H1 (cell line): ENCODE measurements at regions not wholly inside any gene's neighbourhood (a gene's known extent, or its start where the extent isn't known, plus 50 kb on each side); places are given as distances from the start of the nearest gene placed in this dataset.
A peak's percentile ranks its signal among the peaks of the same experiment; 100 is the strongest.

Experiments
- CTCF ChIA-PET: fragments of 300-600 bp; sonication (Branson Sonifier 250); formaldehyde crosslinking; loops from one replicate; lab custom pipeline; 2021; ENCODE audit not compliant: partially characterized antibody; lab: Charles Lee
- POLR2A ChIA-PET: fragments of 300-600 bp; sonication (Branson Sonifier 250); formaldehyde crosslinking; loops from one replicate; lab custom pipeline; 2021; ENCODE audit warnings: inconsistent platforms; ENCODE audit not compliant: partially characterized antibody; lab: Charles Lee
- DNase-seq, 2 experiments: peaks; one replicate each; pipeline versions ENCODE4 v3.0.0 to v3.0.0-alpha.2; 2010 to 2022; ENCODE audit warnings: low spot score in 2 of 2, low read depth in 1 of 2, mixed read lengths in 1 of 2
- FAIRE-seq: peaks from 2 replicates; lab custom pipeline; 2011; peaks lifted over from hg19 to GRCh38; lab: Jason Lieb, UNC
- H2AFZ ChIP-seq: 2 replicates; pipeline ENCODE4 v1.8.1; 2012; ENCODE audit warnings: low read length, inconsistent platforms
- H2AK5ac ChIP-seq: 2 replicates; pipeline ENCODE4 v1.6.1; 2013; ENCODE audit warnings: low read depth, low read length
- H2BK120ac ChIP-seq: replicated peaks from 2 replicates; pipeline ENCODE3; 2013; ENCODE audit warnings: low read depth, low read length, inconsistent platforms
- H2BK12ac ChIP-seq: 2 replicates; pipeline ENCODE4 v1.6.1; 2013; ENCODE audit warnings: low read depth, low read length
- H2BK15ac ChIP-seq: 2 replicates; pipeline ENCODE4 v1.6.1; 2013; ENCODE audit warnings: low read length
- H2BK20ac ChIP-seq: 2 replicates; pipeline ENCODE4 v1.6.1; 2013; ENCODE audit warnings: low read length
- H2BK5ac ChIP-seq: 2 replicates; pipeline ENCODE4 v1.6.1; 2013; ENCODE audit warnings: low read depth, low read length
- H3K14ac ChIP-seq: 2 replicates; pipeline ENCODE4 v1.6.1; 2013; ENCODE audit warnings: inconsistent platforms; ENCODE audit not compliant: insufficient read length
- H3K18ac ChIP-seq: 2 replicates; pipeline ENCODE4 v1.6.1; 2013; ENCODE audit warnings: low read length; ENCODE audit errors: extremely low read depth
- H3K23ac ChIP-seq: 2 replicates; pipeline ENCODE4 v1.6.1; 2013; ENCODE audit warnings: inconsistent platforms; ENCODE audit not compliant: insufficient read length
- H3K23me2 ChIP-seq: 2 replicates; pipeline ENCODE4 v1.6.1; 2013; ENCODE audit warnings: low read depth, low read length
- H3K27ac ChIP-seq: 2 replicates; pipeline ENCODE4 v1.6.1; 2011; ENCODE audit warnings: low read depth, low read length, inconsistent platforms
- H3K27me3 ChIP-seq, 4 experiments: replicated peaks in 1 of 4; 1 replicate in 1 of 4; 2 replicates in 3 of 4; pipeline versions ENCODE4 v1.6.1 to v1.8.1; 2011 to 2013; ENCODE audit warnings: low read length in 3 of 4, mild to moderate bottlenecking in 3 of 4, inconsistent platforms in 2 of 4, mixed read lengths in 2 of 4, moderate library complexity in 1 of 4; ENCODE audit not compliant: control insufficient read depth in 3 of 4, insufficient read depth in 3 of 4; ENCODE audit errors: extremely low read depth in 1 of 4
- H3K36me3 ChIP-seq, 4 experiments: 2 replicates each; pipeline versions ENCODE4 v1.6.1 to v1.8.1; 2011 to 2013; ENCODE audit warnings: mild to moderate bottlenecking in 4 of 4, low read length in 3 of 4, moderate library complexity in 2 of 4, control low read depth in 1 of 4, inconsistent platforms in 1 of 4; ENCODE audit not compliant: insufficient read depth in 4 of 4, control insufficient read depth in 2 of 4
- H3K4ac ChIP-seq: replicated peaks from 2 replicates; pipeline ENCODE3; 2013; ENCODE audit warnings: low read length, low read depth, mixed read lengths, inconsistent platforms; ENCODE audit not compliant: insufficient read length
- H3K4me1 ChIP-seq, 4 experiments: replicated peaks in 1 of 4; 1 replicate in 1 of 4; 2 replicates in 3 of 4; pipeline versions ENCODE4 v1.6.1 to v1.8.1; 2011 to 2013; ENCODE audit warnings: low read length in 3 of 4, inconsistent platforms in 2 of 4, mixed read lengths in 1 of 4; ENCODE audit not compliant: insufficient read depth in 4 of 4, control insufficient read depth in 3 of 4
- H3K4me2 ChIP-seq, 2 experiments: 2 replicates each; pipeline versions ENCODE4 v1.6.1 to v1.8.1; 2011 to 2013; ENCODE audit warnings: low read depth in 2 of 2, low read length in 2 of 2, control low read depth in 1 of 2, inconsistent platforms in 1 of 2, mild to moderate bottlenecking in 1 of 2; ENCODE audit not compliant: insufficient read depth in 1 of 2
- H3K4me3 ChIP-seq, 4 experiments: fragments of 200-600, 300-600 bp in 1 of 4; sonication (generic), shearing (Covaris generic), sonication (Bioruptor Twin) in 1 of 4; 2 replicates each; pipeline versions ENCODE4 v1.5.1 to v1.8.1; 2011 to 2016; ENCODE audit warnings: low read length in 4 of 4, low read depth in 3 of 4, control low read depth in 2 of 4, inconsistent platforms in 2 of 4, mild to moderate bottlenecking in 2 of 4, mixed read lengths in 1 of 4, moderate library complexity in 1 of 4; ENCODE audit not compliant: insufficient read depth in 2 of 4; ENCODE audit errors: extremely low read depth in 1 of 4
- H3K56ac ChIP-seq: replicated peaks from 2 replicates; pipeline ENCODE3; 2013; ENCODE audit warnings: low read depth, mild to moderate bottlenecking, mixed read lengths, low read length, inconsistent platforms; ENCODE audit not compliant: insufficient read length
- H3K79me1 ChIP-seq: 2 replicates; pipeline ENCODE4 v1.6.1; 2013; ENCODE audit warnings: low read depth, low read length, control low read depth
- H3K79me2 ChIP-seq, 2 experiments: 2 replicates each; pipeline versions ENCODE4 v1.6.1 to v1.8.1; 2012 to 2013; ENCODE audit warnings: low read length in 2 of 2, mild to moderate bottlenecking in 2 of 2, inconsistent platforms in 1 of 2; ENCODE audit not compliant: insufficient read depth in 2 of 2, control insufficient read depth in 1 of 2
- H3K9ac ChIP-seq, 4 experiments: replicated peaks in 1 of 4; 1 replicate in 1 of 4; 2 replicates in 3 of 4; pipeline versions ENCODE4 v1.6.1 to v1.8.1; 2011 to 2013; ENCODE audit warnings: low read depth in 3 of 4, low read length in 3 of 4, control low read depth in 2 of 4, mild to moderate bottlenecking in 2 of 4, moderate library complexity in 2 of 4, inconsistent platforms in 1 of 4; ENCODE audit errors: extremely low read depth in 1 of 4
- H3K9me3 ChIP-seq, 2 experiments: 2 replicates each; pipeline versions ENCODE4 v1.6.1 to v1.8.1; 2012 to 2013; ENCODE audit warnings: mild to moderate bottlenecking in 2 of 2, moderate library complexity in 2 of 2, control low read depth in 1 of 2, inconsistent platforms in 1 of 2, low read depth in 1 of 2, low read length in 1 of 2, mixed read lengths in 1 of 2; ENCODE audit not compliant: insufficient read depth in 2 of 2
- H4K20me1 ChIP-seq, 2 experiments: replicated peaks in 1 of 2; 2 replicates each; pipeline versions ENCODE3 to v1.8.1; 2011 to 2013; ENCODE audit warnings: inconsistent platforms in 2 of 2, low read length in 2 of 2, mild to moderate bottlenecking in 1 of 2; ENCODE audit not compliant: insufficient read depth in 2 of 2, control insufficient read depth in 1 of 2
- H4K5ac ChIP-seq: 2 replicates; pipeline ENCODE4 v1.6.1; 2013; ENCODE audit warnings: low read length, low read depth, mixed read lengths, inconsistent platforms; ENCODE audit not compliant: insufficient read length
- H4K8ac ChIP-seq: 2 replicates; pipeline ENCODE4 v1.8.0; 2013; ENCODE audit warnings: mild to moderate bottlenecking, moderate library complexity, low read length, inconsistent platforms; ENCODE audit not compliant: insufficient read depth; ENCODE audit errors: extremely low read depth
- H4K91ac ChIP-seq: replicated peaks from 2 replicates; pipeline ENCODE3; 2013; ENCODE audit warnings: low read length, mixed read lengths, inconsistent platforms; ENCODE audit not compliant: insufficient read length
- BACH1 ChIP-seq: IDR thresholded peaks from 2 replicates; pipeline ENCODE4 v1.6.1; 2012; ENCODE audit warnings: low read length, improper control_type of control experiment
- CEBPB ChIP-seq: IDR thresholded peaks from 2 replicates; pipeline ENCODE4 v1.6.1; 2012; ENCODE audit warnings: low read depth, low read length
- JUN ChIP-seq: IDR thresholded peaks from 2 replicates; pipeline ENCODE4 v1.6.1; 2011; ENCODE audit warnings: low read depth, mild to moderate bottlenecking, improper control_type of control experiment, low read length
- RAD21 ChIP-seq, 2 experiments: IDR thresholded peaks in 1 of 2; conservative IDR thresholded peaks in 1 of 2; 2 replicates each; pipeline ENCODE4 v1.6.1; 2011; ENCODE audit warnings: low read depth in 2 of 2, low read length in 2 of 2, improper control_type of control experiment in 1 of 2, inconsistent platforms in 1 of 2, mild to moderate bottlenecking in 1 of 2, moderate library complexity in 1 of 2
- WGBS, 2 experiments: shearing (Covaris generic) in 1 of 2; methylation state at CpG; one replicate each; pipeline versions ENCODE4 v1.1.6 to v1.1.7; 2013 to 2015; ENCODE audit warnings: low lambda C conversion rate in 2 of 2, mixed read lengths in 2 of 2, inconsistent platforms in 1 of 2, low coverage in 1 of 2, missing lambda C conversion rate in 1 of 2; ENCODE audit not compliant: insufficient replicate concordance in 2 of 2, insufficient coverage in 1 of 2, insufficient read length in 1 of 2; ENCODE audit errors: extremely low coverage in 1 of 2, missing lambda C conversion rate in 1 of 2; 5-methylcytosine and 5-hydroxymethylcytosine counted together

GRCh38 chr2:9695941-9696340, 65.1 kb upstream of the YWHAQ start:
- Histone ChIP-seq H2BK12ac (no peak overlapping the region), H3K56ac (no peak overlapping the region), H2BK15ac (0 out of 2 replicates have a peak overlapping the region, but pooled peaks have one; percentile 31), H3K4ac (no peak overlapping the region), H2AFZ (no peak overlapping the region), H3K23ac (no peak overlapping the region), H3K14ac (no peak overlapping the region), H3K27ac (no peak overlapping the region), H3K4me1 (peaks cover 0 to 12% (median 2%) of the 10 kb centered on the region in 4 experiments; a peak in 5 of 7 replicates), H3K9me3 (no peaks in the 10 kb centered on the region), H4K20me1 (no peaks in the 10 kb centered on the region), H2BK20ac (0 out of 2 replicates have a peak overlapping the region, but pooled peaks have one; percentile 21), H3K23me2 (no peaks in the 10 kb centered on the region), H3K18ac (no peak overlapping the region), H3K27me3 (no peaks in the 10 kb centered on the region), H2BK120ac (no peak overlapping the region), H3K4me3 (no peak overlapping the region), H4K5ac (no peak overlapping the region), H3K79me2 (no peaks in the 10 kb centered on the region), H4K8ac (no peak overlapping the region), H3K79me1 (no peaks in the 10 kb centered on the region), H3K36me3 (no peaks in the 10 kb centered on the region), H4K91ac (no peak overlapping the region), H2BK5ac (no peak overlapping the region), H3K4me2 (no peak overlapping the region), H3K9ac (no peak overlapping the region), H2AK5ac (no peak overlapping the region)
- no peak for FAIRE-seq
- TF ChIP-seq CEBPB: no peak
- no peak for TF ChIP-seq RAD21 (IDR thresholded peaks at IDR 0.05 in 1 of 2, conservative IDR thresholded peaks at IDR 0.05 in 1 of 2; ENCODE audit: low read depth in 2 of 2, low read length in 2 of 2)
- TF ChIP-seq JUN: no peak
- no peak for TF ChIP-seq BACH1
- CTCF ChIA-PET: interaction anchor here (0.8 to 1.2 kb wide), 2 partner anchors 19 to 157 kb away, joined by 3 to 5 read pairs; no protein-coding TSS in a partner anchor
- 95% methylated on average over 6 of the region's 6 CpGs; no CpG with 5 or more reads in 1 of the 2 experiments for WGBS, 2 experiments
- no peak for DNase-seq
- POLR2A ChIA-PET: no interaction called here
